ENCODE measurements at regions not wholly inside any gene's neighbourhood (a gene's known extent, or its start where the extent isn't known, plus 50 kb on each side); places are given as distances from the start of the nearest gene placed in this dataset.

DNA sequence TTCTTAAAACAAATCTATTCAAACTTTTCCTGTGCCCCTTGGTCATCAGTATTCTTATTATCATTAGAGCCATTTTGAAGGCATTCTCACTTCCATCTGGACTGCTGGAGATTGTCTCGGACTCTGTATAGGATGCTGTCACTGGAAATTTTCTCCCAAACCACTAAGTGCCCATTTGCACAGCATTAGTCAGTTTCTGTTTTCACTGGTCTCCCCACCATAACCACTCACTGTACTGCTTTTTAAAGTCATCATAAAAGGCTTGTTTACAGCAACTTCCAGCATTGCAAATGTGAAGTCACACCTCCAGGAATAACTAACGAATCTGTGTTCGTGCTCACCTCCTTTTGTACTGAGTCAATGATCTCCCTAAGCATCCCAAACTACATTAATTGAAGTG is 150.9 kb upstream of the SERTAD2 start:
- intact Hi-C loops (cut with micrococcal nuclease): no loop called here
- H3K27ac Mint-ChIP-seq: no peak overlapping the region
- H3K36me3 Mint-ChIP-seq: no peaks in the 10 kb centered on the region
- H3K4me3 Mint-ChIP-seq: no peak overlapping the region
- no peaks in the 10 kb centered on the region for H3K9me3 Mint-ChIP-seq
- H3K4me3 ChIP-seq (ENCODE audit: low read length in 2 of 2): no peak overlapping the region
- no peaks in the 10 kb centered on the region for H3K27me3 ChIP-seq (ENCODE audit: insufficient read depth, low read length)
- no peaks in the 10 kb centered on the region for H3K4me1 ChIP-seq (ENCODE audit: insufficient read depth, low read length)
- peaks cover 0 to 1% of the 10 kb centered on the region in 2 donors for H3K27me3 Mint-ChIP-seq
- no peaks in the 10 kb centered on the region for H3K36me3 ChIP-seq (ENCODE audit: insufficient read depth, low read length)
- CTCF ChIA-PET (ENCODE audit: partially characterized antibody): interaction anchor here (2.7 kb wide), 1 partner anchor 27 kb away, joined by 10 read pairs; no protein-coding TSS in a partner anchor
- H3K9me3 ChIP-seq (ENCODE audit: control insufficient read depth in 1 of 2, low read length in 2 of 2): no peaks in the 10 kb centered on the region
- no peaks in the 10 kb centered on the region for H3K4me1 Mint-ChIP-seq
- POLR2A ChIA-PET (ENCODE audit: partially characterized antibody): interaction anchor here (0.7 kb wide), 1 partner anchor 85 kb away, joined by 4 read pairs; no protein-coding TSS in a partner anchor
- no peak overlapping the region for H3K27ac ChIP-seq (ENCODE audit: low read depth, low read length)
- DNase-seq: no peak

DNA sequence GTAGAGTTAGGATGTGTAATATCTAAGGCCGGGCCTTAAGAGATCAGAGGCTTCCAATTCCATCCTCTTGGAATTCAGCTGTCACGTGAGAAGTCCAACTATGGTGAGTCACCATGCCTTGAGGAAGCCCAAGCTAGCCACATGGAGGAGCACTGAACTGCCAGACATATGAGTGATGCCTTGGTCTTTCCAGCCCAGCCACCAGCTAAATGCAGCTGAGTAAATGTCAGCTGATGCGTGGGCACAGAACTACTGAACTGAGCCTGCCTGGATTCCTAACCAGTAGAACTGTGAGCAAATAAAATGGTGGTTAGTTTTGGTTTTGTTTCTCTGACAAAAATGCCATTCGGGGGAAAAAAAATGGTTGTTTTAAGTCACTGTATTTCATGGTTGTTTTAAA is 153.7 kb upstream of the SERTAD2 start:
- no peaks in the 10 kb centered on the region for H3K36me3 ChIP-seq (ENCODE audit: insufficient read depth, low read length)
- Mint-ChIP-seq H3K9me3 (peaks cover 0 to 6% (median 0%) of the 10 kb centered on the region in 8 donors), H3K4me3 (no peak overlapping the region), H3K4me1 (peaks cover 5 to 8% (median 8%) of the 10 kb centered on the region in 4 donors), H3K27ac (peak overlapping the region in 1 of 7 donors; percentile 7), H3K27me3 (no peaks in the 10 kb centered on the region), H3K36me3 (no peaks in the 10 kb centered on the region)
- peaks cover 5% of the 10 kb centered on the region for H3K4me1 ChIP-seq (ENCODE audit: insufficient read depth, low read length)
- ChIA-PET POLR2A (ENCODE audit: partially characterized antibody) (no interaction called here), CTCF (ENCODE audit: partially characterized antibody) (interaction anchor here (2.7 kb wide), 1 partner anchor 25 kb away, joined by 10 read pairs; no protein-coding TSS in a partner anchor)
- H3K27ac ChIP-seq (ENCODE audit: low read depth, low read length): no peak overlapping the region
- H3K27me3 ChIP-seq (ENCODE audit: insufficient read depth, low read length): no peaks in the 10 kb centered on the region
- DNase-seq: no peak
- H3K9me3 ChIP-seq (ENCODE audit: control insufficient read depth in 1 of 2, low read length in 2 of 2): no peaks in the 10 kb centered on the region
- H3K4me3 ChIP-seq (ENCODE audit: low read length in 2 of 2): no peak overlapping the region
- intact Hi-C loops (cut with micrococcal nuclease): no loop called here

- Mint-ChIP-seq H3K27ac (no peak overlapping the region), H3K4me3 (no peak overlapping the region), H3K4me1 (peaks cover 5 to 11% (median 9%) of the 10 kb centered on the region in 4 donors), H3K36me3 (no peaks in the 10 kb centered on the region), H3K9me3 (peaks cover 0 to 6% (median 0%) of the 10 kb centered on the region in 8 donors), H3K27me3 (no peaks in the 10 kb centered on the region)
- no peak overlapping the region for H3K27ac ChIP-seq (ENCODE audit: low read depth, low read length)
- DNase-seq: no peak
- H3K36me3 ChIP-seq (ENCODE audit: insufficient read depth, low read length): no peaks in the 10 kb centered on the region
- H3K4me3 ChIP-seq (ENCODE audit: low read length in 2 of 2): no peak overlapping the region
- intact Hi-C loops (cut with micrococcal nuclease): no loop called here
- POLR2A ChIA-PET (ENCODE audit: partially characterized antibody): interaction anchor here (1.8 kb wide), 1 partner anchor 11 kb away, joined by 5 read pairs; no protein-coding TSS in a partner anchor
- H3K9me3 ChIP-seq (ENCODE audit: control insufficient read depth in 1 of 2, low read length in 2 of 2): no peaks in the 10 kb centered on the region
- no peaks in the 10 kb centered on the region for H3K27me3 ChIP-seq (ENCODE audit: insufficient read depth, low read length)
- CTCF ChIA-PET (ENCODE audit: partially characterized antibody): no interaction called here
- peaks cover 5% of the 10 kb centered on the region for H3K4me1 ChIP-seq (ENCODE audit: insufficient read depth, low read length)
Observed at GRCh38 chr2:64808092-64808491, 154.4 kb upstream of the SERTAD2 start.

DNA sequence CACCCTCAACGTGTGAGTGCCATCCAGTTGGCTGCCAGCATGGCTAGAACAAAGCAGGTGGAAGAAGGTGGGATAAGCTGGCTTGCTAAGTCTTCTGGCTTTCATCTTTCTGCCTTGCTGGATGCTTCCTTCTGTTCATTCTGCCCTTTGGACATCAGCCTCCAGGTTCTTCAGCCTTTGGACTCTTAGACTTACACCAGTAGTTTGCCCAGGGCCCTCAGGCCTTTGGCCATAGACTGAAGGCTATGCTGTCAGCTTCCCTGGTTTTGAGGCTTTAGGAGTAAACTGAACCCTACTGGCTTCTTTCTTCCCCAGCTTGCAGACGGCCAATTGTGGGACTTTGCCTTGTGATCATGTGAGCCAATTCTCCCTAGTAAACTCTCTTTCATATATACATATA is 155.0 kb upstream of the SERTAD2 start:
- peaks cover 0 to 6% (median 0%) of the 10 kb centered on the region in 8 donors for H3K9me3 Mint-ChIP-seq
- H3K4me3 ChIP-seq (ENCODE audit: low read length in 2 of 2): no peak overlapping the region
- peak overlapping the region in 1 of 7 donors; percentile 75 for H3K27ac Mint-ChIP-seq
- ChIA-PET POLR2A (ENCODE audit: partially characterized antibody) (interaction anchor here (1.8 kb wide), 1 partner anchor 10 kb away, joined by 5 read pairs; no protein-coding TSS in a partner anchor), CTCF (ENCODE audit: partially characterized antibody) (interaction anchor here (1.1 kb wide), 1 partner anchor 23 kb away, joined by 3 read pairs; no protein-coding TSS in a partner anchor)
- peaks cover 5% of the 10 kb centered on the region for H3K4me1 ChIP-seq (ENCODE audit: insufficient read depth, low read length)
- H3K9me3 ChIP-seq (ENCODE audit: control insufficient read depth in 1 of 2, low read length in 2 of 2): no peaks in the 10 kb centered on the region
- no peaks in the 10 kb centered on the region for H3K27me3 Mint-ChIP-seq
- H3K36me3 Mint-ChIP-seq: no peaks in the 10 kb centered on the region
- DNase-seq: no peak
- intact Hi-C loops (cut with micrococcal nuclease): no loop called here
- H3K27me3 ChIP-seq (ENCODE audit: insufficient read depth, low read length): no peaks in the 10 kb centered on the region
- no peak overlapping the region for H3K27ac ChIP-seq (ENCODE audit: low read depth, low read length)
- peaks cover 5 to 11% (median 9%) of the 10 kb centered on the region in 4 donors for H3K4me1 Mint-ChIP-seq
- no peak overlapping the region for H3K4me3 Mint-ChIP-seq
- H3K36me3 ChIP-seq (ENCODE audit: insufficient read depth, low read length): no peaks in the 10 kb centered on the region

- Mint-ChIP-seq H3K9me3 (peaks cover 0 to 6% (median 0%) of the 10 kb centered on the region in 8 donors), H3K27me3 (no peaks in the 10 kb centered on the region), H3K36me3 (no peaks in the 10 kb centered on the region), H3K4me1 (peaks cover 5 to 11% (median 9%) of the 10 kb centered on the region in 4 donors), H3K4me3 (no peak overlapping the region), H3K27ac (no peak overlapping the region)
- no peaks in the 10 kb centered on the region for H3K36me3 ChIP-seq (ENCODE audit: insufficient read depth, low read length)
- ChIA-PET CTCF (ENCODE audit: partially characterized antibody) (interaction anchor here (1.1 to 1.9 kb wide), 2 partner anchors 23 to 58 kb away, joined by 3 to 4 read pairs; no protein-coding TSS in a partner anchor), POLR2A (ENCODE audit: partially characterized antibody) (interaction anchor here (1.8 kb wide), 1 partner anchor 10 kb away, joined by 5 read pairs; no protein-coding TSS in a partner anchor)
- no peak overlapping the region for H3K4me3 ChIP-seq (ENCODE audit: low read length in 2 of 2)
- H3K27me3 ChIP-seq (ENCODE audit: insufficient read depth, low read length): no peaks in the 10 kb centered on the region
- DNase-seq: no peak
- intact Hi-C loops (cut with micrococcal nuclease): no loop called here
- peaks cover 5% of the 10 kb centered on the region for H3K4me1 ChIP-seq (ENCODE audit: insufficient read depth, low read length)
- no peaks in the 10 kb centered on the region for H3K9me3 ChIP-seq (ENCODE audit: control insufficient read depth in 1 of 2, low read length in 2 of 2)
- no peak overlapping the region for H3K27ac ChIP-seq (ENCODE audit: low read depth, low read length)
Observed at GRCh38 chr2:64809216-64809615, 155.5 kb upstream of the SERTAD2 start.

- ChIA-PET CTCF (ENCODE audit: partially characterized antibody) (interaction anchor here (0.8 to 1.5 kb wide), 2 partner anchors 22 to 166 kb away, joined by 3 read pairs; no protein-coding TSS in a partner anchor), POLR2A (ENCODE audit: partially characterized antibody) (no interaction called here)
- H3K36me3 Mint-ChIP-seq: no peaks in the 10 kb centered on the region
- H3K27ac Mint-ChIP-seq: peak overlapping the region in 1 of 7 donors; percentile 92
- Histone ChIP-seq H3K36me3 (ENCODE audit: insufficient read depth, low read length) (no peaks in the 10 kb centered on the region), H3K4me1 (ENCODE audit: insufficient read depth, low read length) (peaks cover 5% of the 10 kb centered on the region), H3K9me3 (ENCODE audit: control insufficient read depth in 1 of 2, low read length in 2 of 2) (no peaks in the 10 kb centered on the region), H3K27ac (ENCODE audit: low read depth, low read length) (no peak overlapping the region), H3K4me3 (ENCODE audit: low read length in 2 of 2) (no peak overlapping the region), H3K27me3 (ENCODE audit: insufficient read depth, low read length) (no peaks in the 10 kb centered on the region)
- H3K4me1 Mint-ChIP-seq: peaks cover 5 to 11% (median 9%) of the 10 kb centered on the region in 4 donors
- intact Hi-C loops (cut with micrococcal nuclease): no loop called here
- no peak overlapping the region for H3K4me3 Mint-ChIP-seq
- H3K9me3 Mint-ChIP-seq: peaks cover 0 to 6% (median 0%) of the 10 kb centered on the region in 8 donors
- no peak for DNase-seq
- H3K27me3 Mint-ChIP-seq: peaks cover 0 to 2% of the 10 kb centered on the region in 2 donors
Observed at GRCh38 chr2:64812285-64812684, 158.6 kb upstream of the SERTAD2 start.

DNA sequence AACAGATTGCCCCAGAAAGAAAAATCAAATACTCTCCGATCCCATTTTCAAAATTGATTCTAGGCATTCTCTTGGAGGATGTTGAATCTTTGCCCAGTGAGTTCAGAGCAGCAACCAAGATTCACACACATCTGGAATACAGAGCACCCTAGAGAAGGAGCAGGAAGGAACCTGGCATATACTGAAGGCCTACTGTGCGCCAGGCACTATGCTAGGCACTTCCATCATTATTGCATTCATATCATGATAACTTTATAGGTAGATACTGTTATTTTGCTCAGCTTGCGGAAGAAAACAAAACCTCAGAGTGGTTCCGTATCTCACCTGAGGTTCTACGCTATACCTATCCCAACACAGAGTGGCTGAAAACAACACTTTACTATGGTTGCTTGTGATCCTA is 160.3 kb upstream of the SERTAD2 start:
- peak overlapping the region in 1 of 7 donors; percentile 27 for H3K27ac Mint-ChIP-seq
- DNase-seq: no peak
- intact Hi-C loops (cut with micrococcal nuclease): no loop called here
- H3K36me3 Mint-ChIP-seq: no peaks in the 10 kb centered on the region
- peaks cover 0 to 2% of the 10 kb centered on the region in 2 donors for H3K27me3 Mint-ChIP-seq
- H3K27ac ChIP-seq (ENCODE audit: low read depth, low read length): no peak overlapping the region
- peaks cover 12 to 21% (median 16%) of the 10 kb centered on the region in 4 donors for H3K4me1 Mint-ChIP-seq
- POLR2A ChIA-PET (ENCODE audit: partially characterized antibody): interaction anchor here (1.0 to 2.4 kb wide), 2 partner anchors 45 to 63 kb away, joined by 3 to 8 read pairs; no protein-coding TSS in a partner anchor
- CTCF ChIA-PET (ENCODE audit: partially characterized antibody): no interaction called here
- H3K4me1 ChIP-seq (ENCODE audit: insufficient read depth, low read length): peaks cover 11% of the 10 kb centered on the region
- H3K9me3 ChIP-seq (ENCODE audit: control insufficient read depth in 1 of 2, low read length in 2 of 2): no peaks in the 10 kb centered on the region
- no peak overlapping the region for H3K4me3 Mint-ChIP-seq
- no peaks in the 10 kb centered on the region for H3K27me3 ChIP-seq (ENCODE audit: insufficient read depth, low read length)
- H3K4me3 ChIP-seq (ENCODE audit: low read length in 2 of 2): no peak overlapping the region
- H3K36me3 ChIP-seq (ENCODE audit: insufficient read depth, low read length): no peaks in the 10 kb centered on the region
- H3K9me3 Mint-ChIP-seq: peaks cover 0 to 6% (median 0%) of the 10 kb centered on the region in 8 donors
